Gastrocnemius medialis (tissue), 4 donors: ENCODE measurements at regions not wholly inside any gene's neighbourhood (a gene's known extent, or its start where the extent isn't known, plus 50 kb on each side); places are given as distances from the start of the nearest gene placed in this dataset.

ENCODE experiments used
- ATAC-seq, 2 donors: fragments of 150-250 bp; one replicate each; pipeline ENCODE4 v1.9.1; 2016
- DNase-seq, 2 donors: peaks; one replicate each; pipeline ENCODE4 v3.0.0-alpha.2; 2019
- H3K27ac ChIP-seq, 4 donors: fragments of 200-600 bp; sonication (generic); 1 replicate in 1 of 4; 2 replicates in 3 of 4; pipeline ENCODE4 v1.5.1; 2016 to 2018; ENCODE audit warnings: mild to moderate bottlenecking in 2 of 4, moderate library complexity in 1 of 4
- H3K27me3 ChIP-seq, 3 donors: fragments of 200-600 bp; sonication (generic) in 2 of 3; 1 replicate in 1 of 3; 2 replicates in 2 of 3; pipeline versions ENCODE4 v1.5.1 to v1.6.0; 2016 to 2019; ENCODE audit warnings: mild to moderate bottlenecking in 1 of 3, moderate library complexity in 1 of 3
- H3K36me3 ChIP-seq, 2 donors: fragments of 200-600 bp; sonication (generic) in 1 of 2; one replicate each; pipeline ENCODE4 v1.5.1; 2017 to 2018
- H3K4me1 ChIP-seq, 2 donors: fragments of 200-600 bp; sonication (generic) in 1 of 2; one replicate each; pipeline ENCODE4 v1.5.1; 2016 to 2017; ENCODE audit warnings: mild to moderate bottlenecking in 2 of 2
- H3K4me3 ChIP-seq, 4 donors: fragments of 200-600 bp; sonication (generic) in 3 of 4; 1 replicate in 1 of 4; 2 replicates in 3 of 4; pipeline ENCODE4 v1.5.1; 2016 to 2019; ENCODE audit warnings: mild to moderate bottlenecking in 2 of 4
- H3K9me3 ChIP-seq, 3 donors: fragments of 200-600 bp; sonication (generic) in 2 of 3; 1 replicate in 1 of 3; 2 replicates in 2 of 3; pipeline ENCODE4 v1.5.1; 2016 to 2019
- POLR2A ChIP-seq, 2 donors: fragments of 450-650 bp; IDR thresholded peaks; one replicate each; pipeline ENCODE4 v1.6.1; 2017; ENCODE audit warnings: antibody characterized with exemption in 2 of 2, mild to moderate bottlenecking in 2 of 2, moderate library complexity in 2 of 2
- in situ Hi-C, 4 donors: fragments of 200-750 bp; cut with MboI; loops; one replicate each; pipeline versions ENCODE4 v1.15.0 to v1.8.0; 2017; ENCODE audit warnings: low sequenced_read_pairs in 4 of 4
- intact Hi-C: fragments of 100-400 bp; cut with DNase I; formaldehyde crosslinking; loops from one replicate; pipeline ENCODE4 v1.15.1; 2023; ENCODE audit warnings: low total_unique reads
- TF ChIP-seq, protein P1 (sequence below), 5 experiments: fragments of 450-650 bp in 3 of 5; fragments of 200-600 bp in 2 of 5; sonication (generic) in 2 of 5; IDR thresholded peaks in 4 of 5; conservative IDR thresholded peaks in 1 of 5; 1 replicate in 4 of 5; 2 replicates in 1 of 5; pipeline ENCODE4 v1.5.1; 2016 to 2019; ENCODE audit warnings: antibody characterized with exemption in 5 of 5, mild to moderate bottlenecking in 3 of 5, moderate library complexity in 3 of 5

DNA sequence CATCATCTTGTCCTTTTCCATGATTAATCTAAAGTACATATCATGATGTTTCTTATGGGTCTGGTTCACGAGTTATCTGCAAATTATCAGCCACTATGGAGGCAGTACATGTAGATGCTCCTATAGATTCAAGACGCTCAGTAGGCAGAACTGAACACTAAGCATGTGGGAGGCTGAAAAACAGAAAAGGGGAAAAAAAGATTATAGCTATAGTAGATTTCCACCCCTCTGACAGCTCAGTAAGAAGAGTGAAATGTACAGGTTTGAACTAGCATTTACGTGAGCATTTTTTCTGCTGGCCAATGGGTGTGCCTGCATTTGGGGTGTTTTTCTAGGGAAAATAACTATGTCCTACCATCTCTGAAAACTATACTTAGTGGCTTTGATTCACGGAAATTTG is 308.9 kb downstream of the ZEB2 start:
- Histone ChIP-seq H3K36me3 (peaks cover 0 to 9% of the 10 kb centered on the region in 2 donors), H3K4me3 (no peak overlapping the region), H3K27ac (no peak overlapping the region), H3K27me3 (no peaks in the 10 kb centered on the region), H3K9me3 (no peaks in the 10 kb centered on the region), H3K4me1 (no peaks in the 10 kb centered on the region)
- in situ Hi-C loops (no loop called here), intact Hi-C loops (no loop called here)
- DNase-seq: no peak
- no peak for TF ChIP-seq POLR2A (IDR thresholded peaks at IDR 0.05)
- TF ChIP-seq, protein P1, sequence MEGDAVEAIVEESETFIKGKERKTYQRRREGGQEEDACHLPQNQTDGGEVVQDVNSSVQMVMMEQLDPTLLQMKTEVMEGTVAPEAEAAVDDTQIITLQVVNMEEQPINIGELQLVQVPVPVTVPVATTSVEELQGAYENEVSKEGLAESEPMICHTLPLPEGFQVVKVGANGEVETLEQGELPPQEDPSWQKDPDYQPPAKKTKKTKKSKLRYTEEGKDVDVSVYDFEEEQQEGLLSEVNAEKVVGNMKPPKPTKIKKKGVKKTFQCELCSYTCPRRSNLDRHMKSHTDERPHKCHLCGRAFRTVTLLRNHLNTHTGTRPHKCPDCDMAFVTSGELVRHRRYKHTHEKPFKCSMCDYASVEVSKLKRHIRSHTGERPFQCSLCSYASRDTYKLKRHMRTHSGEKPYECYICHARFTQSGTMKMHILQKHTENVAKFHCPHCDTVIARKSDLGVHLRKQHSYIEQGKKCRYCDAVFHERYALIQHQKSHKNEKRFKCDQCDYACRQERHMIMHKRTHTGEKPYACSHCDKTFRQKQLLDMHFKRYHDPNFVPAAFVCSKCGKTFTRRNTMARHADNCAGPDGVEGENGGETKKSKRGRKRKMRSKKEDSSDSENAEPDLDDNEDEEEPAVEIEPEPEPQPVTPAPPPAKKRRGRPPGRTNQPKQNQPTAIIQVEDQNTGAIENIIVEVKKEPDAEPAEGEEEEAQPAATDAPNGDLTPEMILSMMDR (IDR thresholded peaks at IDR 0.05 in 4 of 5, conservative IDR thresholded peaks at IDR 0.05 in 1 of 5): no peak
- ATAC-seq: no peak

DNA sequence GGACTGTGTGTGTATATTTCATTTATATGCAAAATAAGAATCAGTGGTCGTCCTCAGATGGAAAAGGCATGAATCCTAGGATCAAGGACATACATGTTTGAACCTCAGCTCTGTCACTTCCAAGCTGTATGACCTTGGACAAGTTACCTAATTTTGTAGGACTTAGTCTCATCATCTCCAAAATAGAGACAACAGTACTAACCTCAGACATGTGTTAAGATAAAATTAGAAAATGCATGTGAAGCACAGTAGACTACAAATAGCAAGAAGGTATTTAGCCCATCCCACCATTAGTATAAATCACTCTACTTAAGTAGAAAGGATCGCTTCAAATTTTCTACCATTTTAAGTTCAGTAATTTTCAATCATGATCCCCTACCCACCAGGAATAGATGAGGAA is 309.8 kb downstream of the ZEB2 start:
- Histone ChIP-seq H3K36me3 (peaks cover 0 to 9% of the 10 kb centered on the region in 2 donors), H3K4me1 (no peaks in the 10 kb centered on the region), H3K4me3 (no peak overlapping the region), H3K27me3 (no peaks in the 10 kb centered on the region), H3K27ac (no peak overlapping the region), H3K9me3 (no peaks in the 10 kb centered on the region)
- in situ Hi-C loops (no loop called here), intact Hi-C loops (no loop called here)
- DNase-seq (no peak), ATAC-seq (no peak)
- TF ChIP-seq, protein P1 (IDR thresholded peaks at IDR 0.05 in 4 of 5, conservative IDR thresholded peaks at IDR 0.05 in 1 of 5): no peak
- no peak for TF ChIP-seq POLR2A (IDR thresholded peaks at IDR 0.05)

DNA sequence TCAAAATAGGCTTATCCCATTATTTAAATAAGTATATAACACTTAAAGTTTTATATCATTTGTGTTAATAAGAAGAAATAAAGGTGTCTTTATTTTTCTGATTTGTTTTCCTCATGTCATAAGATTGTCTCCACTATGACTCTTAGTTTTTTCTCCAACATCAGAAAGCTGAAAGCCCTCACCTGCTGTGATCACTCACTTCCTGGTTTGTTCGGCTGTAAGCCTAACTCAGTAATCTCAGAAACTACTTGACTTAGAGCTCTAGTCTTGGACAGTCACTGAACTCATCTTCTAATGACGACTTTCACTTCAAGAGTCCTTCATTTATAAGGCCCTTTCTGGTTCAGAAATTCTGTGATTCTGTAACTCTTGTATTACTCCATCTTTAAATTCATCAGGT is 311.0 kb downstream of the ZEB2 start:
- H3K9me3 ChIP-seq: no peaks in the 10 kb centered on the region
- DNase-seq (no peak), ATAC-seq (no peak)
- no peaks in the 10 kb centered on the region for H3K27me3 ChIP-seq
- intact Hi-C loops: no loop called here
- TF ChIP-seq, protein P1 (IDR thresholded peaks at IDR 0.05 in 4 of 5, conservative IDR thresholded peaks at IDR 0.05 in 1 of 5): no peak
- TF ChIP-seq POLR2A (IDR thresholded peaks at IDR 0.05): no peak
- no peak overlapping the region for H3K4me3 ChIP-seq
- in situ Hi-C loops: no loop called here
- H3K4me1 ChIP-seq: no peaks in the 10 kb centered on the region
- peaks cover 0 to 9% of the 10 kb centered on the region in 2 donors for H3K36me3 ChIP-seq
- H3K27ac ChIP-seq: no peak overlapping the region

DNA sequence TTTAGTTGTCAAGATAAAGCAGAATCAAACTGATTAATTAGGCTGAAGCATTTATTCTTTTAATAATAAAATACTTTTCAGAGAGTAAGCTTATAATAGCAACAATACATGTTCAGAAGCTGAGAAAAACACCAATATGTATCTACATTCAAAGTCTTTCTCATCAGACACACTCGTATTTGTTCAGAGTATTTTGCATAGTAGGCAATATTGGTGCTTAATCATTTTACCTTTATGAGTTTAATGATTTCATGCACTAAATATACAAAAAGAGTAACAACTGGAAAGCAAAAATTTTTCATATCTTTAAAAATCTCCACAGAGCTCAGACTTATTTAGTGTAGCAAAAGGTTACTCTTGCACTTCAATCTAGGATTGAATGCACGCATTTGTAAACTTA is 313.9 kb downstream of the ZEB2 start:
- Histone ChIP-seq H3K36me3 (peaks cover 0 to 9% of the 10 kb centered on the region in 2 donors), H3K4me3 (no peak overlapping the region), H3K4me1 (no peaks in the 10 kb centered on the region), H3K9me3 (no peaks in the 10 kb centered on the region), H3K27ac (no peak overlapping the region), H3K27me3 (no peaks in the 10 kb centered on the region)
- intact Hi-C loops: no loop called here
- DNase-seq (no peak), ATAC-seq (no peak)
- in situ Hi-C loops: no loop called here
- TF ChIP-seq, protein P1 (IDR thresholded peaks at IDR 0.05 in 4 of 5, conservative IDR thresholded peaks at IDR 0.05 in 1 of 5): no peak
- no peak for TF ChIP-seq POLR2A (IDR thresholded peaks at IDR 0.05)

DNA sequence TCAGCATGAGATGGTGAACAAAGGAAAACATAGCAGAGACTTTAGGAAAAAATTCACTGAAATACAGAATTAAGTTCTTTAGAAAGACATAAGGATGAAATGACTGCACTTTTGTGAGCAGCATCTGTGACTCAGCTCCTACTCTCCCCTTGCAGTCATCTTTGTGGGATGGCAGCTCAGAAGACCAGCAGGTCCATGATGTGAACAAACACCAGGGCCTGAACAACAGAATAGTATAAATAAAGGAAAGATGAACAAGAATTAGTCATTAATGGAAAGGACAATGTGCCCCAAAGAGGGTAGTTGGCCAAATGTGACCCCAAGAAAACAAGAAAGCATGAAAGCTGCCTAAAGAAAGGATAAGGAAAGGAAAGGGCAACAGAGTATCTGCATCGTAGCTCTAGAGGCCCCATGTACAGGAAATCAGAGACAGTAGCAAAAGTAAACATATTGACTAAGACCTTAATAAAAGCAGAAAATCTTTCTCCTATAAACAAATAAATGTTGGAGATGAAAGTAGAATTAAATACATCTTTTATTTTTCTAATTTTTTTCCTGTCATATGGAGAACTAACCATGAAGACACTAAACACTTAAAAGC is 318.0 kb downstream of the ZEB2 start:
- H3K36me3 ChIP-seq: no peaks in the 10 kb centered on the region
- ATAC-seq (no peak), DNase-seq (no peak)
- H3K9me3 ChIP-seq: no peaks in the 10 kb centered on the region
- no peaks in the 10 kb centered on the region for H3K4me1 ChIP-seq
- no peak for TF ChIP-seq POLR2A (IDR thresholded peaks at IDR 0.05)
- TF ChIP-seq, protein P1 (IDR thresholded peaks at IDR 0.05 in 4 of 5, conservative IDR thresholded peaks at IDR 0.05 in 1 of 5): no peak
- no peak overlapping the region for H3K4me3 ChIP-seq
- H3K27ac ChIP-seq: no peak overlapping the region
- intact Hi-C loops: no loop called here
- in situ Hi-C loops: no loop called here
- no peaks in the 10 kb centered on the region for H3K27me3 ChIP-seq
